ENCODE measurements at regions not wholly inside any gene's neighbourhood (a gene's known extent, or its start where the extent isn't known, plus 50 kb on each side); places are given as distances from the start of the nearest gene placed in this dataset.
"Not testable (repeated sequence)": the region's sequence is repeated elsewhere in the genome, so short reads cannot be mapped to it uniquely, and the experiment has no call there.

GRCh38 chr6:51285876-51286275 is 467.2 kb downstream of the TFAP2B start:
- Mint-ChIP-seq H3K9me3 (peaks cover 3% of the 10 kb centered on the region), H3K36me3 (no peaks in the 10 kb centered on the region), H3K4me3 (no peak overlapping the region), H3K27ac (no peak overlapping the region), H3K4me1 (no peaks in the 10 kb centered on the region)
- no peak for DNase-seq (ENCODE audit: low spot score in 2 of 2)
- no peak for ATAC-seq

DNA sequence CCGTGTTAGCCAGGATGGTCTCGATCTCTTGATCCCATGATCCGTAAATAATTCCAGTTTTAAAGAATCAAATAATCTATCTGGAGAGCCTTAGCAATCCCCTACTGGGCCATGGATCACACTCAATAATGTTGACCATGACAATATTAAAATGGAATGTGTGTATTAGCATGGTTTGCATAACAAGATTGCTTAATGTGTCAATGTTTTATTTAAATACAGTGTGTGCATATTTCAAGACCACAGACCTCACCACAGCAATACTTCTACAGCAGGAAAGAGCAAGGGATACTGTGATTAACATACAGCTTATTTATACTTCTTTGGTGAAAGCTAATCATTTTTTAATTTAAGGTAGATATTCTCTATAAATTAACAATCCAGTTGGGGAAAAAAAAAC is 470.4 kb downstream of the TFAP2B start:
- no peak for DNase-seq (ENCODE audit: low spot score in 2 of 2)
- Mint-ChIP-seq H3K36me3 (no peaks in the 10 kb centered on the region), H3K27ac (no peak overlapping the region), H3K9me3 (peaks cover 10% of the 10 kb centered on the region), H3K4me3 (no peak overlapping the region), H3K4me1 (no peaks in the 10 kb centered on the region)
- ATAC-seq, result no peak

DNA sequence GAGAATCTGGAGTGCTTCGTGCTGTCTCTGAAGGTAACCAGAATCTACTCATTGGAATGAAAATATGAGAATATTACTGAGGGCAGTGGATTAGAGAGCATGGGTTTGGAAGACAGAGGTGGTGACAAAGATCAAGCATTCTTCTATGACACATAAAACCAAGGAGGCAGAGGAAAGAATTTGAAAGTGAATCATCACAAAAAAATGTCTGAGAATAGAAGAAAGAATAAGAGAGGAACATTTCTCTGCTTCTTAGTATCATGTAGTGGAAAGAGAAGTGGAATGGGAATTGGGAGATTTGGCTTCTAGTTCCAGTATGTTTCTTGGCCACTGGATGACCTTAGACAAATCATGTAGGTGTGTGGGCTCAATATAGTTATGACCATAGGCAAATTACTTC is 474.0 kb downstream of the TFAP2B start:
- DNase-seq (ENCODE audit: low spot score in 2 of 2) (no peak), ATAC-seq (no peak)
- no peak overlapping the region for H3K4me3 Mint-ChIP-seq
- H3K36me3 Mint-ChIP-seq, result no peaks in the 10 kb centered on the region
- no peak overlapping the region for H3K27ac Mint-ChIP-seq
- H3K9me3 Mint-ChIP-seq, result peaks cover 12% of the 10 kb centered on the region
- H3K4me1 Mint-ChIP-seq, result no peaks in the 10 kb centered on the region

GRCh38 chr6:51299621-51300380 is 481.1 kb downstream of the TFAP2B start:
- no peak for DNase-seq (ENCODE audit: low spot score in 2 of 2)
- peaks cover 5% of the 10 kb centered on the region for H3K9me3 Mint-ChIP-seq
- no peak overlapping the region for H3K4me3 Mint-ChIP-seq
- no peaks in the 10 kb centered on the region for H3K4me1 Mint-ChIP-seq
- no peaks in the 10 kb centered on the region for H3K36me3 Mint-ChIP-seq
- H3K27ac Mint-ChIP-seq, result no peak overlapping the region
- ATAC-seq, result no peak

DNA sequence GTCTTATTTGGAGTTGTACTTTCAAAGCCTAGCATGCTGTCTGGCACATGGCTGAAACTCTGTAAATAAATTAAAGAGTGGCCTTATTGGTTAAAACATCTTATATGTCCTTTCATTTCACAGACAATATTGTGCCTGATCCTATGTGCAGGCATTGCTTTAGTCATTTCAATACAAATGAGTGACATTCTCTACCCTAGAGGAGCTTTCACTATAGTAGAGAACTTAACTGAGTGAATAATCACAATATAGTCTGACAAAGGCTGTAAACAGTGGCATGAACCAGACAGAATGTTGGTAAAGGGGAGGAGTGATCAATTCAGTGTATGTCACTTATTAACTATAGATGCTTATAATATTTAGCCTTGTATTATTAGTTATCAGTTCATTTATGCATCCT is 481.8 kb downstream of the TFAP2B start:
- Mint-ChIP-seq H3K4me3 (no peak overlapping the region), H3K9me3 (peaks cover 3% of the 10 kb centered on the region), H3K27ac (no peak overlapping the region), H3K36me3 (no peaks in the 10 kb centered on the region), H3K4me1 (no peaks in the 10 kb centered on the region)
- DNase-seq (ENCODE audit: low spot score in 2 of 2) (no peak), ATAC-seq (no peak)

DNA sequence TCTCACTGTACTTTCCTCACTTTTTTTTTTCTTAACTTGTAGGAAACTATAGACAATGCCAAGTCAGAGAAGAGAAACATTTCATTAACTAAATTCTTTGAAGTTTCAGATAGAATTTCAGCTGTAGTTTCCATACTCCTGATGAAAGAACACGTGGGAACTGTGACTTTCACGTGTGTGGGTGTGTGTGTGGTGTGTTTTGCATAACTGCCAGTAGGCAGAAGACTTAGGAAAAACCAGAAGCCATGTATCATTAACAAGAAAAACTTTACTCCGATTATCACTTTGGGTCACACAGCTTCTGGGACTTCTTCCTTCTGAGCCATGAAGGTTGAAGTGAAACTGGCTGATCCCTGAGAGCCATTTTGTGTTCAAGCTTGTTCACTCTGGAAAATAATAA is 483.3 kb downstream of the TFAP2B start:
- Mint-ChIP-seq H3K4me3 (no peak overlapping the region), H3K27ac (no peak overlapping the region), H3K9me3 (peaks cover 3% of the 10 kb centered on the region), H3K36me3 (no peaks in the 10 kb centered on the region), H3K4me1 (no peaks in the 10 kb centered on the region)
- no peak for ATAC-seq
- DNase-seq (ENCODE audit: low spot score in 2 of 2), result no peak

- no peaks in the 10 kb centered on the region for H3K36me3 Mint-ChIP-seq
- no peak for ATAC-seq
Observed at GRCh38 chr6:51302431-51302830, 483.8 kb downstream of the TFAP2B start.

GRCh38 chr6:51303338-51303737 is 484.7 kb downstream of the TFAP2B start:
- no peaks in the 10 kb centered on the region for H3K4me1 Mint-ChIP-seq
- H3K27ac Mint-ChIP-seq, result no peak overlapping the region
- H3K36me3 Mint-ChIP-seq, result no peaks in the 10 kb centered on the region
- peaks cover 3% of the 10 kb centered on the region for H3K9me3 Mint-ChIP-seq
- DNase-seq (ENCODE audit: low spot score in 2 of 2) (no peak), ATAC-seq (no peak)
- no peak overlapping the region for H3K4me3 Mint-ChIP-seq

More at GRCh38 chr6:51302431-51302830, 483.8 kb downstream of the TFAP2B start:
- Mint-ChIP-seq H3K27ac (no peak overlapping the region), H3K4me3 (no peak overlapping the region), H3K4me1 (no peaks in the 10 kb centered on the region), H3K9me3 (peaks cover 3% of the 10 kb centered on the region)
- no peak for DNase-seq (ENCODE audit: low spot score in 2 of 2)

- ATAC-seq, result no peak
Observed at GRCh38 chr6:51314965-51315364, 496.3 kb downstream of the TFAP2B start.

GRCh38 chr6:51318674-51319073 is 500.0 kb downstream of the TFAP2B start:
- Mint-ChIP-seq H3K36me3 (no peaks in the 10 kb centered on the region), H3K27ac (no peak overlapping the region), H3K4me1 (no peaks in the 10 kb centered on the region), H3K4me3 (no peak overlapping the region), H3K9me3 (peaks cover 19% of the 10 kb centered on the region)
- ATAC-seq (no peak), DNase-seq (ENCODE audit: low spot score in 2 of 2) (no peak)

More at GRCh38 chr6:51314965-51315364, 496.3 kb downstream of the TFAP2B start:
- peaks cover 9% of the 10 kb centered on the region for H3K9me3 Mint-ChIP-seq
- H3K4me1 Mint-ChIP-seq, result no peaks in the 10 kb centered on the region
- H3K36me3 Mint-ChIP-seq, result no peaks in the 10 kb centered on the region
- no peak for DNase-seq (ENCODE audit: low spot score in 2 of 2)
- H3K4me3 Mint-ChIP-seq, result no peak overlapping the region
- H3K27ac Mint-ChIP-seq, result no peak overlapping the region

DNA sequence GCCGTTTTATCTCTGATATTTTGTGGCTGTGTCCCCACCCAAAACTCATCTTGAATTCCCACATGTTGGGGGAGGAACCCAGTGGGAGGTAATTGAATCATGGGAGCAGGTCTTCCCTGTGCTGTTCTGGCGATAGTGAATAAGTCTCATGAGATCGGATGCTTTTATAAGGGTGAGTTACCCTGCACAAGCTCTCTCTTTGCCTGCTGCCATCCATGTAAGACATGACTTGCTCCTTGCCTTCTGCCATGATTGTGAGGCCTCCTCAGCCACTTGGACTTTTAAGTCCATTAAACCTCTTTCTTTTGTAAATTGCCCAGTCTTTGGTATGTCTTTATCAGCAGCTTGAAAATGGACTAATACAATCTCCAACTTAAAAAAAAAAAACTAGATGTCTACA is 502.8 kb downstream of the TFAP2B start:
- not testable (repeated sequence) for DNase-seq (ENCODE audit: low spot score in 2 of 2); ATAC-seq; H3K4me3 Mint-ChIP-seq; H3K36me3 Mint-ChIP-seq; H3K4me1 Mint-ChIP-seq; H3K27ac Mint-ChIP-seq
- peaks cover 20% of the 10 kb centered on the region for H3K9me3 Mint-ChIP-seq

DNA sequence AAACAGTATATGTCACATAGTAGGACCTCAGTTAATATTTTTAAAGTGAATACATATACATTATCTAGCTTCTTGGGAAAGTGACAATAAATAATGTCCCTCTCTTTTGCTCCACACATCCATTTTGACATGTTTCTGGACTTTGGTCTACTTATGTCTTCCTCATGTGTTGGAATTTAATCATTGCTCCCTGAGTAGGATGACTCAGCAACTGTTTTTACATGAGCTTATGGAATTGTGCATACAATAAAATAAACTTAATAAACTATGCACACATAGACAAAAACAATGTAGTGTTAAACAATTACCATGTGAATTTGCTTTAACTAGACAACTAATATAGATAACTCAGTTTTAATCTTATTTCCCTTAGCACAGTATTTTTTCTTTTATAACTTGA is 503.8 kb downstream of the TFAP2B start:
- H3K9me3 Mint-ChIP-seq, result peaks cover 20% of the 10 kb centered on the region
- no peaks in the 10 kb centered on the region for H3K4me1 Mint-ChIP-seq
- H3K27ac Mint-ChIP-seq, result no peak overlapping the region
- no peak overlapping the region for H3K4me3 Mint-ChIP-seq
- DNase-seq (ENCODE audit: low spot score in 2 of 2) (no peak), ATAC-seq (no peak)
- no peaks in the 10 kb centered on the region for H3K36me3 Mint-ChIP-seq

GRCh38 chr6:51323056-51323455 is 504.4 kb downstream of the TFAP2B start:
- ATAC-seq (no peak), DNase-seq (ENCODE audit: low spot score in 2 of 2) (no peak)
- peaks cover 20% of the 10 kb centered on the region for H3K9me3 Mint-ChIP-seq
- H3K27ac Mint-ChIP-seq, result no peak overlapping the region
- no peaks in the 10 kb centered on the region for H3K36me3 Mint-ChIP-seq
- no peak overlapping the region for H3K4me3 Mint-ChIP-seq
- no peaks in the 10 kb centered on the region for H3K4me1 Mint-ChIP-seq

DNA sequence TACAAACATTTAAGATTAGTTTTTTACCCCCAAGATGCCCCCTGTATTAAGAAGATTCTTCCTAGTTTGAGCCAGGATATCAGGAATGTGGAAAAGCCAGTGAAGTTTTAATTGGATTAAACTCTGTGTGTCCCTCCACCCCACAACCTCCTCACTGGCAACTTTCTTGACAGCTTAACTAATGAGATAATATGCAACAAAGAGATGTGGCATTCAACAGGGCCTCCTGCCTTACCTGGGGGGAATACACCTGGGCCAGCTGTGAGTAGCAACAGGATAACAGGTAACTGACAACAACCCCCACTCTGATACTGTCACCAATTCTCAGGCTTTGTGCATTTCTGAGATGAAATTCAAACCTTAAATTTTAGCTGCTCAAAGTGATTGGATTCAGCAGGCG is 512.3 kb downstream of the TFAP2B start:
- ATAC-seq, result no peak
- H3K4me1 Mint-ChIP-seq, result no peaks in the 10 kb centered on the region
- DNase-seq (ENCODE audit: low spot score in 2 of 2), result no peak
- H3K27ac Mint-ChIP-seq, result no peak overlapping the region
- H3K4me3 Mint-ChIP-seq, result no peak overlapping the region
- H3K36me3 Mint-ChIP-seq, result no peaks in the 10 kb centered on the region
- peaks cover 10% of the 10 kb centered on the region for H3K9me3 Mint-ChIP-seq

DNA sequence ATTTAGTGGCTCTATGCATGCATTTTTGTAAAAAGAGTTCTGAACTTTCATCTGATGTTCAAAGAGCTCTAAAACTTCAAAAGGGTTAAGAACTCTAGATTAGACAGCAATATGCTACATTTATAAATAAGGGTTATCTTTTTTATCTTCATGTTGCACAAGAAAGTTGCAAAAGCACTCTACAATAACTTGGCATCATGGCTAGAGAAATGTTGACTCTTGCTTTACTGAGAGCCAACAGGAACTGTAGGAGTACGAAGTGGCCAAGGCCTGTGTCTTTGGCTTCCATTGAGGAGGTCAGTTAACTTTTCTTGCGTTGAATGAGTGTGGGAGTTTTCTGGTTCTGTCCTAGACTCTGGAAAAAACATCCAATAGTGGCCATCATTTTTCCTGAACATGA is 516.9 kb downstream of the TFAP2B start:
- ATAC-seq, result no peak
- no peak overlapping the region for H3K4me3 Mint-ChIP-seq
- no peaks in the 10 kb centered on the region for H3K36me3 Mint-ChIP-seq
- H3K4me1 Mint-ChIP-seq, result no peaks in the 10 kb centered on the region
- no peak overlapping the region for H3K27ac Mint-ChIP-seq
- peaks cover 5% of the 10 kb centered on the region for H3K9me3 Mint-ChIP-seq
- DNase-seq (ENCODE audit: low spot score in 2 of 2), result no peak

DNA sequence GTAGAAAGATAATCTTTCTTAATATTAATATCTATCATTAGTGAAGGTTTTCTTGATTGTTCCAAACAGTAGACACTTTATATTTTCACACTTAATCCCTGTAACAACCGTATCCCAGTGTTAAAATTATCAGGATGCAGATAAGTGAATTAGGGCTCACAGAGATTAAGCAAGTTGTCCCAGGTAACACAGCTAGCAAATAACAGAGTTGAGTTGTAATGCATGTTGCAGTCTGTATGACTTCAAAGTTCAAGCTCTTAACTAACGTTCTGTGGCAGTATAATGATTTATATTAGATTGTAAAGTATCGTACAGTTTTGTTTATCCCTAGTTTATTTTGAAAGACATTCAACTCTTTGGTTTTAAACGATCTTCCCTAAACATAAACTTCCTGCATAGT is 517.5 kb downstream of the TFAP2B start:
- Mint-ChIP-seq H3K27ac (no peak overlapping the region), H3K9me3 (peaks cover 5% of the 10 kb centered on the region), H3K4me3 (no peak overlapping the region), H3K36me3 (no peaks in the 10 kb centered on the region), H3K4me1 (no peaks in the 10 kb centered on the region)
- ATAC-seq (no peak), DNase-seq (ENCODE audit: low spot score in 2 of 2) (no peak)

- Mint-ChIP-seq H3K4me3 (no peak overlapping the region), H3K36me3 (no peaks in the 10 kb centered on the region), H3K27ac (no peak overlapping the region), H3K9me3 (peaks cover 5% of the 10 kb centered on the region), H3K4me1 (no peaks in the 10 kb centered on the region)
- DNase-seq (ENCODE audit: low spot score in 2 of 2) (no peak), ATAC-seq (no peak)
Observed at GRCh38 chr6:51337277-51337676, 518.6 kb downstream of the TFAP2B start.

Data from stimulated activated effector memory CD8-positive, alpha-beta T cell treated with anti-CD3 and anti-CD28 coated beads, Interleukin-12 subunit alpha, Interleukin-12 subunit beta, amount 100 ng/mL, for 72 hours (primary cell).